ENCODE measurements at regions not wholly inside any gene's neighbourhood (a gene's known extent, or its start where the extent isn't known, plus 50 kb on each side); places are given as distances from the start of the nearest gene placed in this dataset.

DNA sequence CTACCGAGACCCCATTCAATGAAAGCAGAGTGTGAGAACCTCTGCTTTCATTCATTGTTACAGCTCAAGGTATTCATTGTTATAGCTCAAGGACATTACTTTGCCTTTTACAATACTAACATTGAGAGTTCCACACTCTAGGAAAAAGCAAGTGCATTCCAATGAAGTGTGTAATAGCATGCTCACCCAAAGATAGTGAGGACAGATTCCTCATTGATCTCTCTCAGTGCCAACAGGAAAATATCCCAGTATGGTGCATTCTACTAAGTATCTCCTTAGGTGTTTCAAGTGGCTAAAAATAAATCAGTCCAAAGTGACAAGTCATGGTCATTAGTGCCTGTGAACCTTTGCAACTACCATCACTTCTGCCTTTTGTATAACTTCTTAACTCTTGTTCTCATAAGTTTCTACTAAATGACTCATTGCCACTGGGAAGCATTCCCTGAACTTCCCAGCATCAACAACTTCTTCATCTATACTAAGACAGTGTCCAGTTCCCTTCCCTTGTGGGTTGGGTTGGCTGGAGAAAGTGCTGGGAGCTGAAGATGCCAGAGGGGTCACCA is 140.7 kb upstream of the STXBP5 start:
- intact Hi-C loops (cut with DNase I), result no loop called here
- FAIRE-seq (no peak), DNase-seq (no peak)
- Histone ChIP-seq H3K4me1 (ENCODE audit: control insufficient read depth in 2 of 3, insufficient read depth in 2 of 3, low read depth in 1 of 3, low read length in 3 of 3) (peaks cover 0 to 3% (median 0%) of the 10 kb centered on the region in 3 donors), H3K27ac (ENCODE audit: low read depth in 2 of 2, low read length in 2 of 2) (no peak overlapping the region), H3K9me3 (ENCODE audit: control insufficient read depth in 2 of 3, insufficient read depth in 1 of 3, low read length in 3 of 3) (no peaks in the 10 kb centered on the region), H3K27me3 (ENCODE audit: control insufficient read depth, insufficient read depth, low read length) (no peaks in the 10 kb centered on the region), H3K9ac (ENCODE audit: low read length in 3 of 3) (no peak overlapping the region), H3K4me3 (ENCODE audit: low read length in 3 of 3) (no peak overlapping the region), H3K36me3 (ENCODE audit: control insufficient read depth in 2 of 3, insufficient read depth in 3 of 3, low read length in 3 of 3) (no peaks in the 10 kb centered on the region)
- TF ChIP-seq, protein P1, sequence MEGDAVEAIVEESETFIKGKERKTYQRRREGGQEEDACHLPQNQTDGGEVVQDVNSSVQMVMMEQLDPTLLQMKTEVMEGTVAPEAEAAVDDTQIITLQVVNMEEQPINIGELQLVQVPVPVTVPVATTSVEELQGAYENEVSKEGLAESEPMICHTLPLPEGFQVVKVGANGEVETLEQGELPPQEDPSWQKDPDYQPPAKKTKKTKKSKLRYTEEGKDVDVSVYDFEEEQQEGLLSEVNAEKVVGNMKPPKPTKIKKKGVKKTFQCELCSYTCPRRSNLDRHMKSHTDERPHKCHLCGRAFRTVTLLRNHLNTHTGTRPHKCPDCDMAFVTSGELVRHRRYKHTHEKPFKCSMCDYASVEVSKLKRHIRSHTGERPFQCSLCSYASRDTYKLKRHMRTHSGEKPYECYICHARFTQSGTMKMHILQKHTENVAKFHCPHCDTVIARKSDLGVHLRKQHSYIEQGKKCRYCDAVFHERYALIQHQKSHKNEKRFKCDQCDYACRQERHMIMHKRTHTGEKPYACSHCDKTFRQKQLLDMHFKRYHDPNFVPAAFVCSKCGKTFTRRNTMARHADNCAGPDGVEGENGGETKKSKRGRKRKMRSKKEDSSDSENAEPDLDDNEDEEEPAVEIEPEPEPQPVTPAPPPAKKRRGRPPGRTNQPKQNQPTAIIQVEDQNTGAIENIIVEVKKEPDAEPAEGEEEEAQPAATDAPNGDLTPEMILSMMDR (IDR thresholded peaks at IDR 0.05; ENCODE audit: borderline replicate concordance, extremely low read depth, insufficient read depth), result no peak

DNA sequence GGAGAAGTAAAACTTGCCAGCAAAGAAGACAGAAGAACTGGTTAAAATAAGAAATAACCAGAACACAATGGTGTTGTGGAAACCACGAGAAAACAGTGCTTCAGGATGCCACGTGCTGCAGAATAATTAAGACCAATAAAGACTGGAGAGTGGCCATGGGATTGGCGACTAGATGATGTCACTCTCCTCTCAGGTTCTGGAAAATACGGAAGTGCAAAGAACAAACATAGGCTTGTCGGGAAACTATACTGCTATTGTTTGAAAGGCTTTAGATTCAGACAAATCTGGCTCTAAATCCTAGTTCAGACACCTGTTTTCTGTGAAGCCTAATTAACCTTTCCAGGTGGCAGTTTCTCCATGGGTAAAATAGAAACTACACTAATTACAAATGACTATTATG is 138.4 kb upstream of the STXBP5 start:
- TF ChIP-seq, protein P1 (IDR thresholded peaks at IDR 0.05; ENCODE audit: borderline replicate concordance, extremely low read depth, insufficient read depth), result no peak
- no peak overlapping the region for H3K9ac ChIP-seq (ENCODE audit: low read length in 3 of 3)
- H3K4me1 ChIP-seq (ENCODE audit: control insufficient read depth in 2 of 3, insufficient read depth in 2 of 3, low read depth in 1 of 3, low read length in 3 of 3), result no peaks in the 10 kb centered on the region
- H3K27ac ChIP-seq (ENCODE audit: low read depth in 2 of 2, low read length in 2 of 2), result no peak overlapping the region
- peaks cover 0 to 7% (median 0%) of the 10 kb centered on the region in 3 donors for H3K9me3 ChIP-seq (ENCODE audit: control insufficient read depth in 2 of 3, insufficient read depth in 1 of 3, low read length in 3 of 3)
- FAIRE-seq (no peak), DNase-seq (no peak)
- H3K36me3 ChIP-seq (ENCODE audit: control insufficient read depth in 2 of 3, insufficient read depth in 3 of 3, low read length in 3 of 3), result no peaks in the 10 kb centered on the region
- no peak overlapping the region for H3K4me3 ChIP-seq (ENCODE audit: low read length in 3 of 3)
- intact Hi-C loops (cut with DNase I), result no loop called here
- H3K27me3 ChIP-seq (ENCODE audit: control insufficient read depth, insufficient read depth, low read length), result no peaks in the 10 kb centered on the region

DNA sequence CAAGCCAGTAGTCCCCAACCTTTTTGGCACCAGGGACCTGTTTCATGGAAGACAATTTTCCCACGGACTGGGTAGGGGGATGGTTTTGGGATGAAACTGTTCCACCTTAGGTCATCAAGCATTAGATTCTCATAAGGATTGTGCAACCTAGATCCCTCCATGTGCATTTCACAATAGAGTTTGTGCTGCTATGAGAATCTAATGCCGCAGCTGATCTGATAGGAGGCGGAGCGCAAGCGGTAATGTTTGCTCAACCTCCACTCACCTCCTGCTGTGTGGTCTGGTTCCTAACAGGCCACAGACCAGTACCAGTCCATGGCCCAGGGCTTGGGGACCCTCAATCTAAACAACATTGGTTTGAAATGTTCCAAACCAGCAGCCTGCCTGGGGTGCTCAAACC is 137.0 kb upstream of the STXBP5 start:
- Histone ChIP-seq H3K4me1 (ENCODE audit: control insufficient read depth in 2 of 3, insufficient read depth in 2 of 3, low read depth in 1 of 3, low read length in 3 of 3) (no peaks in the 10 kb centered on the region), H3K27ac (ENCODE audit: low read depth in 2 of 2, low read length in 2 of 2) (no peak overlapping the region), H3K4me3 (ENCODE audit: low read length in 3 of 3) (no peak overlapping the region), H3K9ac (ENCODE audit: low read length in 3 of 3) (no peak overlapping the region), H3K36me3 (ENCODE audit: control insufficient read depth in 2 of 3, insufficient read depth in 3 of 3, low read length in 3 of 3) (no peaks in the 10 kb centered on the region), H3K9me3 (ENCODE audit: control insufficient read depth in 2 of 3, insufficient read depth in 1 of 3, low read length in 3 of 3) (peaks cover 0 to 7% (median 0%) of the 10 kb centered on the region in 3 donors), H3K27me3 (ENCODE audit: control insufficient read depth, insufficient read depth, low read length) (no peaks in the 10 kb centered on the region)
- TF ChIP-seq, protein P1 (IDR thresholded peaks at IDR 0.05; ENCODE audit: borderline replicate concordance, extremely low read depth, insufficient read depth), result no peak
- DNase-seq, result no peak
- FAIRE-seq, result no peak
- intact Hi-C loops (cut with DNase I), result no loop called here

DNA sequence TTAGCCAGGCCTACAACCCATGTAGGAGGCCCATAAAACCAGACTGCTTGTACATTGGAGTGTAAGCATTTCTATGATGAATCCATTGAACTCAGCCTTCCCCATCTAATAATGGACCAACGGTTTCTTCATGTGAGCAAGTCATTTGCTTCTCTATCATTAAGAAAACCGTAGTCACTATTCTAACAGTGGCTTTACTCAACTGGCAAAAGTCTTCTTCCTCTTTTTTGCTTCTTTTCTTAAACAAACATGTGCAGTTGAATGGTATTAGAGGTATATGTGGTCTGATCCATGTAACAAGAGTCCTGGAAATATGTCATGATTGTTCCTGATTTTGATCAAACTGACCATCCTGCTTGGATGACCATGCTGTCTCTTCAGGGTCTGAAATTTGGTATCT is 132.4 kb upstream of the STXBP5 start:
- DNase-seq (no peak), FAIRE-seq (no peak)
- intact Hi-C loops (cut with DNase I), result no loop called here
- Histone ChIP-seq H3K9me3 (ENCODE audit: control insufficient read depth in 2 of 3, insufficient read depth in 1 of 3, low read length in 3 of 3) (peaks cover 0 to 7% (median 0%) of the 10 kb centered on the region in 3 donors), H3K4me1 (ENCODE audit: control insufficient read depth in 2 of 3, insufficient read depth in 2 of 3, low read depth in 1 of 3, low read length in 3 of 3) (no peaks in the 10 kb centered on the region), H3K4me3 (ENCODE audit: low read length in 3 of 3) (no peak overlapping the region), H3K36me3 (ENCODE audit: control insufficient read depth in 2 of 3, insufficient read depth in 3 of 3, low read length in 3 of 3) (no peaks in the 10 kb centered on the region), H3K27me3 (ENCODE audit: control insufficient read depth, insufficient read depth, low read length) (no peaks in the 10 kb centered on the region), H3K27ac (ENCODE audit: low read depth in 2 of 2, low read length in 2 of 2) (no peak overlapping the region), H3K9ac (ENCODE audit: low read length in 3 of 3) (no peak overlapping the region)
- TF ChIP-seq, protein P1 (IDR thresholded peaks at IDR 0.05; ENCODE audit: borderline replicate concordance, extremely low read depth, insufficient read depth), result no peak
